HEK293 (cell line): ENCODE measurements at regions not wholly inside any gene's neighbourhood (a gene's known extent, or its start where the extent isn't known, plus 50 kb on each side); places are given as distances from the start of the nearest gene placed in this dataset.
"Not testable (repeated sequence)": the region's sequence is repeated elsewhere in the genome, so short reads cannot be mapped to it uniquely, and the experiment has no call there.

Experiments
- CTCF ChIA-PET: fragments of 350-600 bp; formaldehyde crosslinking; extraction: SDS; loops from one replicate; lab custom pipeline; 2021; ENCODE audit warnings: antibody characterized with exemption; lab: Yijun Ruan, JAX
- POLR2A ChIA-PET: fragments of 300-600 bp; formaldehyde crosslinking; extraction: SDS; loops from one replicate; lab custom pipeline; 2020; ENCODE audit warnings: antibody characterized with exemption, inconsistent platforms; lab: Yijun Ruan, JAX
- H3K27ac ChIP-seq: fragments of 200-500 bp; sonication (Bioruptor generic); 2 replicates; pipeline ENCODE4 v1.5.1; 2014; ENCODE audit warnings: low read depth, low read length, control low read depth, inconsistent platforms; ENCODE audit errors: extremely low read depth
- H3K36me3 ChIP-seq, 2 experiments: fragments of 200-500 bp in 1 of 2; sonication (Bioruptor generic) in 1 of 2; 1 replicate in 1 of 2; 2 replicates in 1 of 2; pipeline ENCODE4 v1.5.1; 2014 to 2017; ENCODE audit warnings: inconsistent platforms in 2 of 2, low read length in 2 of 2; ENCODE audit not compliant: control insufficient read depth in 2 of 2, insufficient read depth in 1 of 2
- H3K4me1 ChIP-seq: fragments of 200-500 bp; sonication (Bioruptor generic); 2 replicates; pipeline ENCODE4 v1.5.1; 2014; ENCODE audit warnings: mild to moderate bottlenecking, low read length, inconsistent platforms; ENCODE audit not compliant: control insufficient read depth, insufficient read depth
- H3K4me3 ChIP-seq: 2 replicates; pipeline ENCODE4 v1.5.1; 2011; ENCODE audit warnings: low read depth, mild to moderate bottlenecking, control low read depth, low read length, moderate library complexity
- H3K9me3 ChIP-seq: fragments of 200-500 bp; sonication (Bioruptor generic); 2 replicates; pipeline ENCODE4 v1.5.1; 2014; ENCODE audit warnings: low read depth, low read length, inconsistent platforms; ENCODE audit not compliant: control insufficient read depth, insufficient read depth
- BCL6B ChIP-seq: fragments of 450-650 bp; formaldehyde crosslinking; IDR thresholded peaks from 2 replicates; pipeline ENCODE4 v1.5.1; 2017; ENCODE audit warnings: missing biosample characterization, missing genetic modification characterization
- INSM2 ChIP-seq: fragments of 450-650 bp; formaldehyde crosslinking; IDR thresholded peaks from 2 replicates; pipeline ENCODE4 v1.5.1; 2016; ENCODE audit warnings: missing biosample characterization, missing genetic modification characterization
- KLF7 ChIP-seq: fragments of 450-650 bp; formaldehyde crosslinking; IDR thresholded peaks from 2 replicates; pipeline ENCODE4 v1.5.1; 2016; ENCODE audit warnings: missing biosample characterization, missing genetic modification characterization, borderline replicate concordance
- MYNN ChIP-seq: fragments of 450-650 bp; formaldehyde crosslinking; IDR thresholded peaks from 2 replicates; pipeline ENCODE4 v1.5.1; 2016; ENCODE audit warnings: missing biosample characterization, missing genetic modification characterization, borderline replicate concordance
- OSR2 ChIP-seq: fragments of 450-650 bp; formaldehyde crosslinking; IDR thresholded peaks from 2 replicates; pipeline ENCODE4 v1.5.1; 2016; ENCODE audit warnings: missing biosample characterization, missing genetic modification characterization
- TCF7L2 ChIP-seq: IDR thresholded peaks from 2 replicates; pipeline ENCODE4 v1.6.1; 2011; ENCODE audit warnings: low read depth, mild to moderate bottlenecking, inconsistent platforms, low read length, moderate library complexity, borderline replicate concordance
- ZBTB44 ChIP-seq: fragments of 450-650 bp; IDR thresholded peaks from 2 replicates; pipeline ENCODE4 v1.5.1; 2018; ENCODE audit warnings: missing biosample characterization, mild to moderate bottlenecking, missing genetic modification characterization
- ZBTB8A ChIP-seq: fragments of 450-650 bp; formaldehyde crosslinking; IDR thresholded peaks from 2 replicates; pipeline ENCODE4 v1.5.1; 2016; ENCODE audit warnings: missing biosample characterization, missing genetic modification characterization
- ZIC2 ChIP-seq: fragments of 450-650 bp; formaldehyde crosslinking; IDR thresholded peaks from 2 replicates; pipeline ENCODE4 v1.5.1; 2016; ENCODE audit warnings: missing biosample characterization, missing genetic modification characterization
- ZNF155 ChIP-seq: fragments of 450-650 bp; formaldehyde crosslinking; IDR thresholded peaks from 2 replicates; pipeline ENCODE4 v1.5.1; 2016; ENCODE audit warnings: missing biosample characterization, missing genetic modification characterization
- ZNF239 ChIP-seq: fragments of 450-650 bp; formaldehyde crosslinking; IDR thresholded peaks from 2 replicates; pipeline ENCODE4 v1.5.1; 2016; ENCODE audit warnings: missing biosample characterization, missing genetic modification characterization
- ZNF274 ChIP-seq, 2 experiments: fragments of 200-500 bp in 1 of 2; fragments of 450-650 bp in 1 of 2; sonication (Bioruptor generic) in 1 of 2; formaldehyde crosslinking in 1 of 2; IDR thresholded peaks; 2 replicates each; pipeline versions ENCODE4 v1.5.1 to v1.6.1; 2014 to 2016; ENCODE audit warnings: borderline replicate concordance in 1 of 2, inconsistent platforms in 1 of 2, low read length in 1 of 2, missing biosample characterization in 1 of 2, missing genetic modification characterization in 1 of 2
- ZNF311 ChIP-seq: fragments of 450-650 bp; formaldehyde crosslinking; IDR thresholded peaks from 2 replicates; pipeline ENCODE4 v1.5.1; 2017; ENCODE audit warnings: missing biosample characterization, missing genetic modification characterization, borderline replicate concordance
- ZNF404 ChIP-seq: fragments of 450-650 bp; formaldehyde crosslinking; IDR thresholded peaks from 2 replicates; pipeline ENCODE4 v1.5.1; 2017; ENCODE audit warnings: missing biosample characterization, missing genetic modification characterization
- ZNF513 ChIP-seq: fragments of 450-650 bp; IDR thresholded peaks from 2 replicates; pipeline ENCODE4 v1.5.1; 2018; ENCODE audit warnings: missing biosample characterization, missing genetic modification characterization
- ZNF571 ChIP-seq: fragments of 450-650 bp; formaldehyde crosslinking; IDR thresholded peaks from 2 replicates; pipeline ENCODE4 v1.5.0; 2017; ENCODE audit warnings: missing biosample characterization, missing genetic modification characterization
- ZNF785 ChIP-seq: fragments of 450-650 bp; formaldehyde crosslinking; IDR thresholded peaks from 2 replicates; pipeline ENCODE4 v1.5.1; 2016; ENCODE audit warnings: missing biosample characterization, missing genetic modification characterization
- ZSCAN23 ChIP-seq: fragments of 450-650 bp; formaldehyde crosslinking; IDR thresholded peaks from 2 replicates; pipeline ENCODE4 v1.5.1; 2016; ENCODE audit warnings: missing biosample characterization, missing genetic modification characterization
- ZSCAN30 ChIP-seq: fragments of 450-650 bp; IDR thresholded peaks from 2 replicates; pipeline ENCODE4 v1.5.1; 2018; ENCODE audit warnings: missing biosample characterization, mild to moderate bottlenecking, missing genetic modification characterization, moderate library complexity

- TF ChIP-seq ZBTB44 (tag by site-specific recombination) (no peak), ZIC2 (tag by site-specific recombination) (no peak)
Observed at GRCh38 chr16:64265756-64266155, 856.1 kb downstream of the CDH11 start (continued).

- H3K4me3 ChIP-seq, H3K36me3 ChIP-seq, H3K9me3 ChIP-seq, POLR2A ChIA-PET, H3K27ac ChIP-seq, CTCF ChIA-PET, H3K4me1 ChIP-seq: not testable (repeated sequence)
Observed at GRCh38 chr16:64260631-64261401, 861.0 kb downstream of the CDH11 start.

GRCh38 chr16:64254443-64255367, 867.2 kb downstream of the CDH11 start:
- no peak for TF ChIP-seq ZSCAN23 (tag by site-specific recombination)
- no peak for TF ChIP-seq ZSCAN30 (tag by site-specific recombination)
- no peak for TF ChIP-seq BCL6B (tag by site-specific recombination)
- TF ChIP-seq, all 188 proteins: peak for 0
- Histone ChIP-seq H3K9me3 (no peaks in the 10 kb centered on the region), H3K27ac (no peak overlapping the region), H3K36me3 (no peaks in the 10 kb centered on the region), H3K4me1 (no peaks in the 10 kb centered on the region), H3K4me3 (no peak overlapping the region)
- ChIA-PET POLR2A (no interaction called here), CTCF (no interaction called here)

GRCh38 chr16:64253525-64253924, 868.3 kb downstream of the CDH11 start:
- POLR2A ChIA-PET, result no interaction called here

More at GRCh38 chr16:64253525-64253924, 868.3 kb downstream of the CDH11 start:
- Histone ChIP-seq H3K4me3 (no peak overlapping the region), H3K9me3 (no peaks in the 10 kb centered on the region), H3K27ac (no peak overlapping the region), H3K4me1 (no peaks in the 10 kb centered on the region), H3K36me3 (no peaks in the 10 kb centered on the region)
- TF ChIP-seq ZNF404 (no peak), MYNN (tag by site-specific recombination) (no peak), ZNF311 (tag by site-specific recombination) (no peak), OSR2 (no peak), ZNF274 (IDR thresholded peaks at IDR 0.05; ENCODE audit: low read length) (no peak), ZNF274 (tag by site-specific recombination; IDR thresholded peaks at IDR 0.05; ENCODE audit: borderline replicate concordance) (no peak), INSM2 (tag by site-specific recombination) (no peak), ZNF513 (tag by site-specific recombination) (no peak), ZBTB8A (no peak), ZNF155 (no peak), ZNF785 (no peak), ZNF571 (no peak), TCF7L2 (no peak), ZNF239 (tag by site-specific recombination) (no peak), KLF7 (tag by site-specific recombination) (no peak)
- CTCF ChIA-PET, result no interaction called here
